ENCODE measurements at regions not wholly inside any gene's neighbourhood (a gene's known extent, or its start where the extent isn't known, plus 50 kb on each side); places are given as distances from the start of the nearest gene placed in this dataset.
"Not testable (repeated sequence)": the region's sequence is repeated elsewhere in the genome, so short reads cannot be mapped to it uniquely, and the experiment has no call there.

DNA sequence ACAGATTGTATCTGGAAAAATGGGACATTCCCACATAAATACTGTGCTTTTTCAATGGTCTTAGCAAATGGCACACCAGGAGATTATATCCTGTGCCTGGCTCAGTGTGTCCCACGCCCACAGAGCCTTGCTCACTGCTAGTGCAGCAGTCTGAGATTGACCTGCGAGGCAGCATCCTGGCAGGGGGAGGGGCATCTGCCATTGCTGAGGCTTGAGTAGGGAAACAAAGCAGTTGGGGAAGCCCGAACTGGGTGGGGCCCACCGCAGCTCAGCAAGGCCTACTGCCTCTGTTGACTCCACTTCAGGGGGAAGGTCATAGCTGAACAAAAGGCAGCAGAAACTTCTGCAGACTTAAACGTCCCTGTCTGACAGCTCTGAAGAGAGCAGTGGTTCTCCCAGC lies 258.7 kb downstream of the LRRC70 start:
- DNase-seq (ENCODE audit: extremely low read depth in 1 of 11, low read depth in 9 of 11, low spot score in 4 of 11) = not testable (repeated sequence)

DNA sequence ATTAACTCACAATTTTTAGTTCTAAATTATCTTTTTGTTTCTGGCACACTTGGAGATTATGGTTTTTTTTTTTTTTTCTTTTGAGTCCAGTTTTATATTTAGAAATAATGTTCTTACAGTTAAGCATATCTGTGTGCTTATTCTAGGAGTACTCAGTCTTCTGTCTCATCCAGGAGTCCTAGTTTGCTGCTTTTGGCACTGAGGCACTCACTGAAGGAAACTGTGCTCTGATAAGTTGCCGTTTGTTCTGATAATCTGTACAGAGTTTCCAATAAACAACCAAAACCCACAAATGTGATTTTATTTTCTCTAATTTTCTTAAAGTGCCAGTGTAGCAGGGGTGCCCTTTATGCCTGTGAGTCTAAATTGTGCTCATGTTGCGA lies 251.0 kb downstream of the LRRC70 start:
- DNase-seq (ENCODE audit: extremely low read depth in 1 of 11, low read depth in 9 of 11, low spot score in 4 of 11) = no peak

DNA sequence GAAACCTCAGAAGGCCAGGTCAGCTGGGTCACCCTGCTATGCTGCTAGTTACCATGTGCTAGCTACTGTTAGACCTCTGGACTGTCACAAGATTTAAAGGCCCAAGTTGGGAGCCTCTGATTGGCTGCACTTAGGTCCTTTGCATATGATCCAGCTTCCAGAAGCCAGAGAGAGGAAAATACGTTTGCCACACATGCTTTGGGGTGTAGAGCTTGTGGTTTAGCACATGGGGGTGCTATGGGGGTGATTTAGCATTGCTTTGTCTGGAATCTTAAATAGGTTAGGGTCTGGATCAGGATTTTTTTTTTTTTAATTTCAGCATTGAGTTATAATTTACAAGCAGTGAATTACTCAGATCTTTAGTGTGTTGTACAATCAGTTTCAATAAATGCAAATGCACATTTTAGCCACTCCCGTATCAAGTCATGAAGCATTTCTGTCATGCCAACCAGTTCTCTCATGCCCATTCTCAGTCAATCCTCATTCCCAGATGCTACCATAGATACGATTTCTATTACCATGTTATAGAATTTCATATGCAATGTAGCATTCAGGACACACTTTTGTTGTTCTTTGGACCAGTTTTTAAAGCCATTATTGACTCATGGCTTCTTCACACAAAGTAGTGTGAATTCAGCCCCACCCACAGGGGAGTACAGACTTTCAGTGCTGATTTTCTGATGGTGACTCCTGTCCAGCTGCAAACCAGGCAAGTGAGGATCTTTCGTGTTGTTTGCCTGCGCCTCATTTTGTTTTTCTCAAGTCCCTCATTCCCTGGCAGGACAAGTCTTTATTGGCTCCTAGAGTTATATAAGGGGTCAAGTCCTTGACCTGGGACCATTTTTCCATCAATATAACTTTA lies 250.4 kb downstream of the LRRC70 start:
- no peak for DNase-seq (ENCODE audit: extremely low read depth in 1 of 11, low read depth in 9 of 11, low spot score in 4 of 11)

DNA sequence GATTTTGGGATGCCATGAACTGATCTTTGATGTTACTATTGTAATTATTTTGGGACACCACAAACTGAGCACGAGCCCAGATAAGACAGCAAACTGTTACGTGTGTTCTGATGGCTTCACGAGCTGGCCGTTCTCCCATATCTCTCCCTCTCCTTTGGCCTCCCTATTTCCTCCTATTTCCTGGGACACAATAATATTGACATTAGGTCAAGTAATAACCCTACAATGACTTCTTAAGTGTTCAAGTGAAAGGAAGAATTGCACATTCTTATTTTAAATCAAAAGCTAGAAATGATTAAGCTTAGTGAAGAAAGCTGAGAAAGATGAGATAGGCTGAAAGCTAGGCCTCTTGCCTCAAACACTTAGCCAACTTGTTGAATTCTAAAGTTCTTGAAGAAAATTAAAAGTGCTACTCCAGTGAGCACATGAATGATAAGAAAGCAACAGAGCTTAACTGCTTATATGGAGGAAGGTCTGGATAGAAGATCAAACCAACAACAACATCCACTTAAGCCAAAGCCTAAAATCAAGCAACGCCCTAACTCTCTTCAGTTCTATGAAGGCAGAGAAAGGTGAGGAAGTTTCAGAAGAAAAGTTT lies 247.1 kb downstream of the LRRC70 start:
- DNase-seq (ENCODE audit: extremely low read depth in 1 of 11, low read depth in 9 of 11, low spot score in 4 of 11) = no peak

DNA sequence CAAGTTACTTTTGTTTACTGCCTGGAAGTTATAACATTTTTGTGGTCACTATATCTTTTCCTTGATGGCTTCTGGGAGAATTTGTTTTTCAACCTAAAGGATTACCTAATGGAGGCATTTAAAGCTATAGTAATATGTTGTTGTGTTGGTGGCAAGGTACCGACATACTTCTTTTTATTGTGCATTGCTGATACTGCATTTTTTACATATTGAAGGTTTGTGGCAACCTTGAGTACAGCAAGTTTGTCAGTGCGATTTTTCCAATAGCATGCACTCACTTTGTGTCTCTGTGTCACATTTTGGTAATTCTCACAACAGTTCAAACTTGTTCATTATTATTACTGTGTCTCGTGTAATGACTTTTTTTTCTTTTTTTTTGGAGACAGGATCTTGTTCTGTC lies 246.3 kb downstream of the LRRC70 start:
- no peak for DNase-seq (ENCODE audit: extremely low read depth in 1 of 11, low read depth in 9 of 11, low spot score in 4 of 11)

DNA sequence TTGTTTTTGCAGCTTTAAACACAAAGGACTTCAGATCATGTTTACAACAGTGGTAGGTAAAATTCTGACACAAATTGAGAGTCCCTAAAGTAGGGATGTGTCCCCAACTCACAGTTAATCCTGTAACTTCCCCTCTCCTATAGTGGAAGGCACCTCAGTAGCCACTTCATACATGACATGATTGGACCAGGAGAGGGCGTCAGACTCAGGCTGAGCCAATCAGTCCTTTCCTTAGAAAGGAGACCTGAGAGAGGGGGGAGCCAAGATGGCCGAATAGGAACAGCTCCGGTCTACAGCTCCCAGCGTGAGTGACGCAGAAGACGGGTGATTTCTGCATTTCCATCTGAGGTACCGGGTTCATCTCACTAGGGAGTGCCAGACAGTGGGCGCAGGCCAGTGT lies 238.4 kb downstream of the LRRC70 start:
- not testable (repeated sequence) for DNase-seq (ENCODE audit: extremely low read depth in 1 of 11, low read depth in 9 of 11, low spot score in 4 of 11)

DNA sequence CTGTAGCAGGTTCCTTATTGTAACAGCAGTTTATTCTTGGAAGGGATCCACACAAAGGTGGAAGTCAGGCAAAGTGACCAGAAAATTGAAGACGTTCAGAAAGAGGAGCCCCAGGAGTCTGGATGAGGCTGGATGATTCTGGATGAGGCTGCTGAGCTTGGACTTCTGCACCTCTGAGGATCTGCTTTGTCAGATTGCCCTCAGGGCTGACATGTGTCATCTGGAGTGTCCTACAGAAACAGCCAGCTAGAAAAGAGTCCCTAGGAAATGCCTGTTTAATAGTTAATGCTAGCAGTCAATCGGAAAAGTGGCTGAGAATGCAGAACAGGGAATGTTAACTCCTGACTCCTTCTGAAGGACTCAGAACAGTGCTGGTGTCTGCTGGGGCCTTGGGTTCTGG lies 236.4 kb downstream of the LRRC70 start:
- DNase-seq (ENCODE audit: extremely low read depth in 1 of 11, low read depth in 9 of 11, low spot score in 4 of 11) = no peak

DNA sequence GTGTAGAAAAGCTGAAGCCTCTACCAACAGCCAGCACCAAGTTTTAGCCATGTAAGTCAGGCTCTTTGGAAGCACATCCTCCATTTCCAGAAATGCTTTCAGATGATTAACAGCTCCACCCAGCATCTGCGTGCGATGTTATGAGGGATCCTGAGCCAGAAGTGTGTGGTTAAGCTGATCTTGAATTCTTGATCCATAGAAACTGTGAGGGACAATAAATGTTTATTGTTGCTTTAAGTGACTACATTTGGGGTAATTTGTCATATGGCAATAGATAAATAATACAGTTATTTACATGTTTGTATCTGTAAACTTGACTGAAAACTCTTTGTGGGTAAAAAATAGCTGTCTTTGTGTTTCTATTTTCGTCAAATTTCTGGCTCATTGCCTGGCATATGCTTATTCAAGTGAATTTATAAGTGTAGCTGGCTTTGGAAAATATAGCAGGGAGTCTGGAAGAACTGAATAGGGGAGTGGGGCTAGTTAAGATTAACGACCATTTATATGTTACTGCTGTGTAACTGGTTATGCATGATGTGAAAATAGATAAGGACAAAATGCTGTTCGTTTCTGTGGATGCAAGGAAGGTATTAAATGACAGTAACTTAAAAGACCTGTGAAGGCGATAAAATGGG lies 234.1 kb downstream of the LRRC70 start:
- DNase-seq (ENCODE audit: extremely low read depth in 1 of 11, low read depth in 9 of 11, low spot score in 4 of 11) = no peak

DNA sequence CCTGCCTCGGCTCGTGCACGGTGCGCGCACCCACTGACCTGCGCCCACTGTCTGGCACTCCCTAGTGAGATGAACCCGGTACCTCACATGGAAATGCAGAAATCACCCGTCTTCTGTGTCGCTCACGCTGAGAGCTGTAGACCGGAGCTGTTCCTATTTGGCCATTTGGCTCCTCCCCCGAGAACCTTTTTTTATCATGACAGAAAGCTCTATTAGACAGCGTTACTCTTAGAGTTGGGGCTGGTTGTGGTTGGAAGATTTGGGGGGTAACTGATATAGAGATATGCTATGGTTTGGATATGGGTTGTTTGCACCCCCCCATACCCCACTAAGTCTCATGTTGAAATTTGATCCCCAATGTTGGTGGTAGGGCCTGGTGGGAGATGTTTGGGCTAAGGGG lies 226.2 kb downstream of the LRRC70 start:
- not testable (repeated sequence) for DNase-seq (ENCODE audit: extremely low read depth in 1 of 11, low read depth in 9 of 11, low spot score in 4 of 11)

DNA sequence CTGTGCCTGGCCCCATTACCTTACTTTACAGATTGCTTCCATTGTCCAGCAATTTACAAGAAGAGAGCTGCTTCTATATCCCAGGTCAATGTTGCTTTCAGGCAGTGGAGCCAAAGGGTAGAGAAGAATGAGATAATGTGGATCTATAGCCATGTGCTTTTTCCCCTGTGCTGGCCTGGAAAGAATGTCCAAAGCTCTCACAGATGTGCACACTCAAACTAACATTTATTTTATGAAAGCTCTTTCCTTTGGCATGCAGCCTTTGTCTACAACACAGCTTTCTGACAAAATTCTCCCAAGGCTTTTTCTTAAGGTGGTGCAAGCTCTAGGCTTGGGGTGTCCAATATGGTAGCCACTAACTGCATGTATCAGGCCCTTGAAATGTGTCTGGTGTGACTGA lies 217.3 kb downstream of the LRRC70 start:
- no peak for DNase-seq (ENCODE audit: extremely low read depth in 1 of 11, low read depth in 9 of 11, low spot score in 4 of 11)

DNA sequence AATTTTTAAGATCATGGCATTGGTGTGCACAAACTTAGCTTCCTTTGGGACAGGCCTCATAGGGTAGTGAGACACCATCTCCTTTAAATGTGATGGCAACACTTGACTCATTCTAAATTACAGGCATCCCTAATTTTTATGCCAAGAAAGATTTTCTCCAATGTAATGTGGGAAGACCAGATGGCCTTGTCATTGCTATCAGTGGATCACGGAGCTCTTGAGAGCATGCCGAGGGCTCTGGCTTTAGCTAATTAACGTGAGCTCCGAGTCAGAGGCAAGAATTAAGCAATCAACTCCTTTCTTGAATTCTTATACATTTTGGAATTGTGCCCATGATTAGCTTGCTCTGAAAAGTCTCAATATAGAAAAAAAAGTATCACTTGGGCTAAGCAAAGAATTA lies 215.8 kb downstream of the LRRC70 start:
- no peak for DNase-seq (ENCODE audit: extremely low read depth in 1 of 11, low read depth in 9 of 11, low spot score in 4 of 11)

DNA sequence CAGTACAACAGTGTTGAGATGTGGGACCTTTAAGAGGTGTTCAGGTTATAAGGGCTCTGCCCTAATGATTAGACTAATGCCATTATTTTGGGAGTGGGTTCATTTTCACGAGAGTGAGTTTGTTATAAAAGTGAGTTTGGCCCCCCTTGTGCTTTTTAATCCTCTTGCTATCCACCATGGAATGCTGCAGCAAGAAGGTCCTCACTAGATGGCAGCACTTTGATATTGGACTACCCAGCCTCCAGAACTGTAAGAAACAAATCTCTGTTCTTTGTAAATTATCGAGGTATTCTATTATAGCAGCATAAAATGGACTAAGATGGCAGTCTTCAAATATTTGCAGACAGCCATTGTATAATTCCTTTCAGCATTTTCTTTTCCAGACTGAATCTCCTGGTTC lies 212.4 kb downstream of the LRRC70 start:
- DNase-seq (ENCODE audit: extremely low read depth in 1 of 11, low read depth in 9 of 11, low spot score in 4 of 11) = no peak

DNA sequence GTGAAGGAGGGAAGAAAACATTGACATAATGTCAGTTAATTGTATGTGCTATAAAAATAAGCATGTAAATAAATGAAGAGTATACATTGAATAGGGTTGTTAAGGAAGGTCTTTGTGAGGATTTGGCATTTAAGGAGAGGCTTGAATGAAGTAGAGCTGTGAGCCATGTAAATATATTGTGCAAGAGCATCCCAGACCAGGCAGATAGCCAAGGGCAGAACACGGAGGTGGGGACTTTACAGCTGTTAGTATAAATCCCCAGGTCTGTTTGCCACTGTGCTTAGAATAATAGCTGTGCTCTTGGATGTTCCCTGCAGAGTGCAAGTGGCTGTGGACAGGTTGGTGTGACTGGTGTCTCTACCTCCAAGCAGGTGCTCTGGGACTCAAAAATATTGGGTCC lies 211.7 kb downstream of the LRRC70 start:
- no peak for DNase-seq (ENCODE audit: extremely low read depth in 1 of 11, low read depth in 9 of 11, low spot score in 4 of 11)

DNA sequence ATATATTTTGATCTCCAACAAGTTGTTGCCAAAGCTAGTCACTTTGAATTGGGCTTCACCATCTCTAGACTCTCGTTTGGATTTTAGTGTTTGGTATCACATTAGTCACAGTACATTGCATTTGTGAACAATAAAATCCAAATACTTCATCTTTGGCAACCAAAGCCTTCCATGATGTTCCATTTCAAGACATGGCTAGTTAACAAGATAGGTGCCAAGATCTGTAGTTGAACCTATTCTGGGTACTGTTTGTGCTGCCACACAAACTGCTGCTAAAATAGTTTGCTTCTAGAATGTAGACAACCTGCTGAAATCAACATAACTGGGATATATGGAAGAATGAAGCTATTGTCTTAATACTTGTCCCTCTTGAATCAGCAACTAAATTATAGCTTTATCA lies 207.5 kb downstream of the LRRC70 start:
- DNase-seq (ENCODE audit: extremely low read depth in 1 of 11, low read depth in 9 of 11, low spot score in 4 of 11) = no peak

DNA sequence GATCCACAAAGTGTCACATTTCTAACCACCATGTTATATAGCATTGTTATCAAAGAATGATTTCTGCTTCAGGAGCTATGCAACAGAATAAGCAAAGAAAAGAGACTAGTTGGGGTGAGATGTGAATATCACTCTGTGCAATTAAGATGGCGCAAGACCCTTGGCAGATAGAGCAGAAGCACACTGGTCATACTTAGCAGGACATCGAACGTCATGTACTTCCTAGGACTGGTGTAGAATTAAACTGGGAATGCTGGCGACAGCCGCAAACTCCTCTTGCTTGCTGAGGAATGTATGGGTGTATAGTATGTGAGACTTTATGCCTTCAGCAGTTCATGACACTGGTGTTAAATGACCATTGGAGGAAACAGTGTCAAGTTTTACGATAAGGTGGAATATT lies 207.0 kb downstream of the LRRC70 start:
- DNase-seq (ENCODE audit: extremely low read depth in 1 of 11, low read depth in 9 of 11, low spot score in 4 of 11) = no peak

DNA sequence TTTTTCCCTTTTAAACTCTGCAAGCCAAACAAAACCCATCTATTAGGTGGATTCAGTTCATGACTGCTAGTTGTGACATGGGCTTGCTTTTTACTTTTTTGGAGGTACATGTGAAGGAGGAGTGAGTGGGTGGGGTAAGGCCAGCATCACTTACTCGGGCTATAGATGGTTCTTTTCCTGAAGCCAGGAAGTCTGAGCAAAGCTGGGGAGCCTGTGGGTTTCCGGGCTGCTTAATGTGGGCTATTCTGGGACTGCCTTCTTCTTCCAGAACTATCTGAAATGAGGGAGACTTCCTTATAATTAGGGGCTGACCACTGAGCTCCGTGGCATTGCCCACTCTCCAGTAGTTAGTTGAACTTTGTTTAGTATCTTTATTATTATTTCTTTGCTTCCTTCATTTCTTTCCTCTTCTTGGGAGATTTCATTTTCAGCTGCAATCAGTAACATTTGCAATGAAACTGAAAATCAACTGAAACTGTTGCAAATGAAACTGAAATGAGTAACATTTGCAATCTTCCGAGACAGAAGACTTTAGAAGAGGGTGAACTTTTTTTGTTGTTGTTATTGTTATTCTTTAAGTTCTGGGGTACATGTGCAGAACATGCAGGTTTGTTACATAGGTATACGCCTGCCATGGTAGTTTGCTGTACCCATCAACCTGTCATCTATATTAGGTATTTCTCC lies 204.9 kb downstream of the LRRC70 start:
- no peak for DNase-seq (ENCODE audit: extremely low read depth in 1 of 11, low read depth in 9 of 11, low spot score in 4 of 11)

DNA sequence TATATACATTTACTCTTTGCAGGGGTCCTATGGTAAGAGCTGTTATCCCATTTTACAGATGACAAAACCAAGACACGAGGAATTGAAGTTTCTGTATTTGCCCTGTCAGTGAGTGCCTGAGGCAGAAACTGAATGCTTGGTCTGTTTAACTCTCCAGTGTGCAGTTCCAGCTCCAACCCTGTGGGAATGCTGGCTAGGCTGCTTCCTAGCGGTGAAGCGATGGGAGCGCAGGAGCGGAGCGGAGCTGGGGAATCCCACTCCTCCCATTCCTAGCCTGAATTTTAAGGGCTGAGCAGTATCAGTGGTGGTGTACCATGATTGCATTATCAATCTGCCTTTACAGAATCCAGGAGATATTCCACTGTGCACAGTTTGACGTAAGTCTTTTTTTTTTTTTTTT lies 202.3 kb downstream of the LRRC70 start:
- DNase-seq (ENCODE audit: extremely low read depth in 1 of 11, low read depth in 9 of 11, low spot score in 4 of 11) = no peak

DNA sequence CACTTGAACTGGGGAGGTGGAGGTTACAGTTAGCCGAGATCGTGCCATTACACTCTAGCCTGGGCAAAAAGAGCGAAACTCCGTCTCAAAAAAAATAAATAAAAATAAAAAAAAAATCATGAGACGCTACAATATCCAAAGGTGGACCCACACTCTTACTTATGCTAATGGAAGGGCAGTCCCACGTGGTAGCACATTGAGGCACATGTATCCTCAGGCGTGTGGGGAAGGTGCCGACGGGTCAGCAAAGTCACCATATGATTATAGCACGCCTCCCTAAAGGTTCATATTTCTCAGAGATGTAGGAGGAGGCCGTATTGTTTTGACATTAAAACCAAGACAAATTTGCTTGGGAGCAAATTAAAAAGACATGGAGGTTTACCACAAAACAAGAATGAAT lies 201.6 kb downstream of the LRRC70 start:
- no peak for DNase-seq (ENCODE audit: extremely low read depth in 1 of 11, low read depth in 9 of 11, low spot score in 4 of 11)

DNA sequence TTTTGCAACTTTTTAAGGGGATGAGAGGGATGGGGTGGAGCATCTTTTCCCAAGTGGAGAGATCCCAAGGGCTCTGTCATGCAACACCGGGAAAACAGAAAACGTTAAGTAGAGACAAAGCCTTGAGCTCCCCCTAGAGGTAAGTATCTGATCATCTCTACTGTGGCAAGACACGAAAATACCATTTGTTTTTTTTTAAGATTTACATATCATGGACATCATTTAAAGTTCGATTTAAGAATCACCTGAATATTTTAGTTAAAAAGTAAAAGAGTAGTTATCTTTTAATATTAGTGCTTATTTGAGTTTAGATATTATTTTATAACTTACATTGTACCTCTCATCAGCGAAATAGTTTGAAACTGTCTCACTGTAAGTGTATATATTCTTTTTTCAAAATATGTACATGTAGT lies 200.4 kb downstream of the LRRC70 start:
- DNase-seq (ENCODE audit: extremely low read depth in 1 of 11, low read depth in 9 of 11, low spot score in 4 of 11) = peak in 10 of 11 donors; percentile 21 to 66 (median 44)

Measured in renal cortex interstitium (tissue), 11 donors.